NCI-H2107 treated with DMSO at 0.1 percent for 48 hours (cell line): ENCODE measurements at regions not wholly inside any gene's neighbourhood (a gene's known extent, or its start where the extent isn't known, plus 50 kb on each side); places are given as distances from the start of the nearest gene placed in this dataset.
A peak's percentile ranks its signal among the peaks of the same experiment; 100 is the strongest.

ENCODE experiments used
- DNase-seq: peaks from one replicate; lab custom pipeline; 2025; ENCODE audit not compliant: unreplicated experiment; lab: John Stamatoyannopoulos, UW

- DNase-seq, result no peak
Observed at GRCh38 chr13:26989957-26990713, 181.5 kb downstream of the USP12 start.

GRCh38 chr13:26989261-26989956 is 182.2 kb downstream of the USP12 start:
- DNase-seq, result no peak

- no peak for DNase-seq
Observed at GRCh38 chr13:26988059-26988769, 183.4 kb downstream of the USP12 start.

GRCh38 chr13:26987486-26988013 is 184.1 kb downstream of the USP12 start:
- DNase-seq, result no peak

- peak; percentile 85 for DNase-seq
Observed at GRCh38 chr13:26985285-26985878, 186.2 kb downstream of the USP12 start.

GRCh38 chr13:26984337-26984736 is 187.3 kb downstream of the USP12 start:
- DNase-seq, result no peak

GRCh38 chr13:26983543-26984320 is 187.9 kb downstream of the USP12 start:
- DNase-seq, result no peak

- DNase-seq, result no peak
Observed at GRCh38 chr13:26980099-26981031, 191.2 kb downstream of the USP12 start.

GRCh38 chr13:26979334-26979733 is 192.3 kb downstream of the USP12 start:
- no peak for DNase-seq

- DNase-seq, result no peak
Observed at GRCh38 chr13:26978081-26978860, 193.3 kb downstream of the USP12 start.

GRCh38 chr13:26977541-26977940 is 194.1 kb downstream of the USP12 start:
- DNase-seq, result no peak

GRCh38 chr13:26976313-26976712 is 195.3 kb downstream of the USP12 start:
- no peak for DNase-seq

GRCh38 chr13:26973946-26974345 is 197.7 kb downstream of the USP12 start:
- no peak for DNase-seq

GRCh38 chr13:26973295-26973694 is 198.3 kb downstream of the USP12 start:
- no peak for DNase-seq

GRCh38 chr13:26971990-26972887 is 199.4 kb downstream of the USP12 start:
- peak; percentile 78 for DNase-seq

GRCh38 chr13:26968431-26969341 is 202.9 kb downstream of the USP12 start:
- no peak for DNase-seq
